COLO668 (cell line): ENCODE measurements at regions not wholly inside any gene's neighbourhood (a gene's known extent, or its start where the extent isn't known, plus 50 kb on each side); places are given as distances from the start of the nearest gene placed in this dataset.
A peak's percentile ranks its signal among the peaks of the same experiment; 100 is the strongest.
"Not testable (repeated sequence)": the region's sequence is repeated elsewhere in the genome, so short reads cannot be mapped to it uniquely, and the experiment has no call there.

Experiments used
- DNase-seq: peaks from one replicate; lab custom pipeline; 2025; ENCODE audit not compliant: unreplicated experiment; lab: John Stamatoyannopoulos, UW

DNA sequence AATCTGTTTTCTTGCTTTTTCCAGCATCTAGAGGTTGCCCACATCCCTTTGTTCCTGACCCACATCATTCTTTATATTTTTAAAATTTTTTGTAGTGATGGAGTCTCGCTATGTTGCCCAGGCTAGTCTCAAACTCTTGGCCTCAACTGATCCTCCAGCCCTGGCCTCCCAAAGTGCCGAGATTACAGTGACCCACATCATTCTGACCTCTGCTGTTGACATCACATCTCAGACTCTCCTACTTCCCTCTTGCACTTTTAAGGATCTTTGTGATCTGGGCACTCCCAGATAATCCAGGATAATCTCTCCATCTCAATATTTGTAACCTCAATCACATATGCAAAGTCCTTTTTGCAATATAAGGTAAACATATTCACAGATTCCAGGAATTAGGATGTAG is 266.6 kb downstream of the MEX3B start:
- DNase-seq: no peak

DNA sequence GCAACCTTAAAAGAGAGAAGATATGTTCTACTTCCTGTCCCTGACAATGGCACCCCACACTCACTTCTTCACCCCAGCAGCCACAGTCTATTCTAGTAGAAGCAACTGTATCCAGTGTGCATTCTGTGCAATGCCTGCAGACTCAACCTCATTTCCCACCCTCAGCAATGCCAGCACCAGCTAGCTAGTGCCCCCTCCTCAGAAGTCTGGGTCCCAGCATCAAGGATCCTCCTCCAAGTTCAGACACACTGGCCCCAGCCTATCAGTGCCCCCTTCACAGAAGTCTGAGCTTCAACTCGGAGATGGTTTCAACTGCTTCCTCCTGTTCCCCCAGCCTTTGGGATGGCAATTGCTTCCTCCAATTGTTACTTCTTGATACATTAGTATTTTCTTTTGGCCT is 268.3 kb downstream of the MEX3B start:
- no peak for DNase-seq

DNA sequence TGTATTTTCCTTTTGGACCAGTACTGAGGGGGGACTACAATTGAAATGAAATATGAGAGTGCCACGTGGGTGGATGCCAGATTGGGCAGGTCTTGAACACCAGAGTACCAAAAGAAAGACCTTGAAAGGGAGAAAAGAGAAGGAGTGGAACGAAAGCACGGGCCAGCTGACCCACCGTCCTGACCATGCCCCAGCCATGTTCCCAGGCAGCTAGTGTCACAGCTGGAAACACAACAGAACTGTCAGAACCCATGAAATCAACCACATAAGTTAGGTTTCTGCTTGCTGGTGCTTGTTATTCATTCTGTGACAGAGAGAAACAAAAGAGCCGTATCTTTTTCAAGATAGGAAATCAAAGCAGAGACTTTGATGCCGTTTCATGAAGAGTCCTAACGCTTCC is 268.8 kb downstream of the MEX3B start:
- DNase-seq: no peak

DNA sequence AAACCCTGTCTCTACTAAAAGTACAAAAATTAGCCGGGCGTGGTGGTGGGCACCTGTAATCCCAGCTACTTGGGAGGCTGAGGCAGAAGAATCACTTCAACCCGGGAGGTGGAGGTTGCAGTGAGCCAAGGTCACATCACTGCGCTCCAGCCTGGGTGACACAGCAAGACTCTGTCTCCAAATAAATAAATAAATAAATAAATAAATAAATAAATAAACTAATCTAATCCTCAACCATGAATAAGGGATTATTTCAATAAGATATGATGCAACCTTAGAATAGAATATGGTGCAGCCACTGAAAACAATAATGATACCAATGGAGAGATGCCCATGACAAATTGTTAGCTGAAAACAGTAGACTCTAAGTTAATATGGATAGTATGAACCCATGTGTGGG is 270.0 kb downstream of the MEX3B start:
- DNase-seq: not testable (repeated sequence)

DNA sequence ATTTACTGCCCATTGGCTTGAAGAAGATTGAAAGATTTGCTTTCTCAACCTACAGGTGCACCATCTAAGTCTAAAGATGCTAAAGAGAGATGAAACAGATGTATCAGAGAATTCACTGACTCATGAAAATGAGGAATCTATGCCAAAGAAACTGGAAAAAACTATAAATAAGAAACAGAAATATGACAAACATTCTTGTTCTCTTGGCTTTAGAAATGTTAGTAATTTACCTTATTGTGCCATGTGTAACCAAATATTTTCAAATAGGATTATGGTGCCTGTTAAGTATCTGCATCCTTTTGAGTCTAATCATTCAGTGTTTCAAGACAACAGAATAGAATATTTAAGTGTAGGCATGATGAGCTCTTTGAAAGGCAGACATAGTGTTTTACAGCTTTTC is 271.5 kb downstream of the MEX3B start:
- DNase-seq: no peak

DNA sequence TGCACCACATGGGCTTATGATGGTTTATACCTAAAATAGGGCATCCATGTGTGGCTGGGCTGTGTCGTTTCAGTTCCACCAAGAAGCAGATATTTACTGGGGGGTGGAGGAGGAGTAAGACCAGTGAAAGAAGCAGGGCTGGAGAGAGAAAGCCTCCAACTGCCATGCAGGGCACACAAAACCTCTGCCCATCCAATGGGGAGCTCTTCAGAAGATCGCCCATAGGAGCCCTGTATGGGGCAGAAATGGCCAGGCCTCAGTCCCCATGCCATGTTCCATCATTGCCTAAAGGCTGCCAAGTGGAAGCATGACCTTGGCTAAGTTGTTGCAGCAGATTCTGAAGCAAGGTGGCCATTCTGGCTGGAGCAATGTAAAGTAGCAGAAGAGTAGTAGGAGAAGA is 277.0 kb downstream of the MEX3B start:
- DNase-seq: no peak

DNA sequence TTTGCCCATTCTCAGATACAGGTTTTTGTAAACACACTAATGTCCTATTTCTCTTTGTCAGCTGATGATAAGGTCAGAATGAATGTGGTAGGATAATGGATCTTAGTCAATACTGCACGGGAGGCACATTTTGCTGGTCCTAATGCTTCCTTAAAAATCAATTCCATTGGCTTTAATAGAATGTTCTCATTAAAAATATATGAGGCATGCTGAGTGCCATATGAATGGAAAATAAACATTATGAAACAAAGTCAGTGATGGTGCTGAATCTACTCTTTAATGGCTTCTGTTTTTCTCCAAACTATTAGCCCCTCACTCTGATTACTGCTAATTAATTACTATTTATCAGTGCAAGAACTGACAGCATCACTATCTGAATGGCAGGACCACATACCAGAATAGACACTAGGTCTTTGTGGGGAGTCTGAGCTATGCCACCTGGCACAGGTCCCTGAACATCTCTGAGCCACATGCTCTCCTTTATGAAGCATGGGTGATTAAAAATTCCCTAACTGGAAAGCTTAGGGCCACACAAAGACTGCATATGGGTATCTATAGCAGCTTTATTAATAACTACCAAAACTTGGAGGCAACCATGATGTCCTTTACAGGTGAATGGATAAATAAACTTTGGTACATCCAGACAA is 278.9 kb downstream of the MEX3B start:
- no peak for DNase-seq

DNA sequence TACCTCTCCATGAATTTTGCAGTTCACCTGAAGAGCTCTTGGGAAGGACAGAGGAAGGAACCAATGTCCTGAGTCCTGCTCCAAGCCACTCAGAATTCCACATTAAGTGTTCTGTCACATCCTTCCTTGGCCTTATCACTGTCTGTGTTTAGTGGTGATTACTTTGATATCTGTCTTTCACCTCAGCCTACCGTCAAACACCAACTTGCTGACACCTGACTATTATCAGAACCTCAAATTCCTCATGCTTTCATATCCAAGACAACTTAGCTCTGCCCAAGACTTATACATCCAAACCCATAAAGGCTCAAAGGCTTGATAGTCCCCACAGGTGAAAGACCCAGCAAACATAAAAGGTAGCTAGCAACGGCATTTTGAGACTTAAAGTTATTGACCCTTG is 280.0 kb downstream of the MEX3B start:
- DNase-seq: no peak

DNA sequence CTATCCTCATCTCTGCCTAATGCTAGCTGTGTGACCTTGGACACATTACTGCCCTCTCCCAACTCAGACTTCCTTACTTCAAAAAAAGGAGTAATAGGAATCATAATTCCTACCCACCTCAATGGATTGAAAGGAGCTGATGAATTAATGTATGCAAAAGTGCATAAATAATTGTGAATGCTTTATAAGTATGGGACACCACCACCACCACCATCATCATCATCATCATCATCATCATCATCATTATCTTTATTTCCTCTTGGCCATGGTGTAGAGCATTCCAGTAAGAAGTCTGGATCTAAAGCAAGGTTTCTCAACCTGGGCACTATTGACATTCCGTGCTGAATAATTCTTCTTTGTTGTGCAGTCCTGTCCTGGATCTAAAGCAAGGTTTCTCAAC is 282.5 kb downstream of the MEX3B start:
- DNase-seq: no peak

DNA sequence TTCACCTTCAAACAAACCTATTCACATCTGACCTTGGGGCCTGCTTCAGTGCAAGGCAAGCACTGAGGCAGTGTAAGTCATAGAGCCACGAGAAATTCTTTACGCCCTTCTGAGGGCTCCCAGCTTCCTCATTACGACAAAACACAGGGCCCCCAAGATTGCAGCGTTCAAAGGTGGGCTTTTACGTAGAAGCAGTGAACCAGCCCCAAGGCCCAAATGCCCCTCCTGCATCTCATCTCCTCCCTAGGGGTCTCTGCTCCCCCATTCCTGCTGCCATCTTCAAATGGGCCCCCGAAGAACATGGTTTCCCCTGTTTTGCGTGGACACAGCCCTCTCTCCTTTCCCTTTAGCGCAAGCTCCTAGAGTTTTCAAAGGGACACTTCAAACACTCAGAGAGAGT is 285.1 kb downstream of the MEX3B start:
- no peak for DNase-seq

DNA sequence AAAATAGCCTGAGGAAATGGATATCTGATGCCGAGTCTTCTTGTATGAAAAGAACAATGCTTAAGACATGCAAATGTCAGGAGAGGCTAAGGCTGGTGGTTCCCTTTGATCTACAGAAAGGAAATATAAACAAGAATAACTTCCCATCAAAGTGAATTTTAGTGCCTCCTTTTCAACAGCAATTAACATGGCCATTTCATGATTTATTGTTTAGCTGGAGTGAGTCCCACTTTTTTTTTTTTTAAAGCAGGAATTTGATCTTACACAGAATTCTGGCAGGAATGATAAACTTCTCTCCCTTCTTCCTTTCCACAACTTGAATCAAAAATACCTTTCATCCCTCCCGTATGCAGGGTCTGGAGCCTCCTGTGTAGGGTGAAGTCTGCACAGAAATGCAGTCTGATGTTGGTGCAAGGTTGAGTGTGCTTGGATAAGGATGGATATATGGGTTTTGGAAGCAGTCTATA is 287.0 kb downstream of the MEX3B start:
- DNase-seq: no peak

DNA sequence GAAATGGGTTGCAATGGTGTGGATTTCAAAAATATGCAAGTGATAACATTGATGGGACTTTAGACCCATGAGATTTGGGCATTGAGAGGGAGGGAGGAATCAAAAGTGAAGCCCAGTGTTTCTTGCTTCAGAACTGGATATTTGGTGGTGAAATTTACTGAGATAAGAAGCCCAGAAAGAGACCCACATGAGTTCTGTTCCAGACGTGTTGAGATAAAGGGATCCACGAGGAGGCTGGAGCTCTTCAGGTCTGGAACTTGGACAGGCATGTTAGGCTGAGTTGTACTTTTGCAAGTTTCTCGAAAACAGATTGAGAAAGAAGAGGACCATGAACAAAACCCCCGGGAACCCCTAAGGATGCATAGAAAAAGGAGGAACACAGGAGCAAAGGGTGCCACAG is 290.2 kb downstream of the MEX3B start:
- DNase-seq: no peak

DNA sequence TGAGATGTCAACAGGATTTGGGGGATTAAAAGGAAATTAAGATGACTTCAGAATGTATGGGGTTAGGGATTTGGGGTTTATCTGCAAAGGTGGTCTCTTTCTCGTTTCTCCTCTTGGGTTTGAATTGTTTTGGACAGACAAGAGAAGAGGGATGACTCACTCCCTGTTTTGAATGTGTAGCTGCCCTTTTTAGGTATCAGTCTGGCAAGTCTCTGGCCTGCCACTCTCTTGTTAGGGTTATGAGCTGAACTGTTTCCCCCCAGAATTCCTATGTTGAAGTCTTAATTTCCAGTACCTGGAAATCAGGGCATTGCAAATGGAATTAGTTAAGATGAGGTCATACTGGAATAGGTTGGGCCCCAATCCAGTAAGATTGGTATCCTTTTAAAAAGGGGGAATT is 291.7 kb downstream of the MEX3B start:
- DNase-seq: no peak

DNA sequence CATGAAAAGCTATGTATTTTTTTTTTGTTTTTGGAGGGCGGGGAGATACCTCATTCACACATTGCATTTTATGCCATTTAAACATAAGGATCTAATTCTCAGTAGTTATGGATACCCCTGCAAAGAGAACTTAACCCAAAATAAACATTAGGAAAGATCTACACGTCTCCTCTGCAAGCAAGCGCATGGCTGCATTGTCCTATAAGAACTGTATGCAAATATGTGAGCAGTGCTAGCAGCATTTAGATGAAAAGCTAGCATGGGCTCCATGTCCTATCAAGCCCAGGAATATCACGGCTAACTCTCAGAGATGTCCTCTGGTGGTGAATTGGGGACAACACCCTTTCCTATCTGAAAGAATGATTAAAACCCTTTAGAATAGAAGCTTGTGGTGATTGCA is 292.8 kb downstream of the MEX3B start:
- peak; percentile 34 for DNase-seq

DNA sequence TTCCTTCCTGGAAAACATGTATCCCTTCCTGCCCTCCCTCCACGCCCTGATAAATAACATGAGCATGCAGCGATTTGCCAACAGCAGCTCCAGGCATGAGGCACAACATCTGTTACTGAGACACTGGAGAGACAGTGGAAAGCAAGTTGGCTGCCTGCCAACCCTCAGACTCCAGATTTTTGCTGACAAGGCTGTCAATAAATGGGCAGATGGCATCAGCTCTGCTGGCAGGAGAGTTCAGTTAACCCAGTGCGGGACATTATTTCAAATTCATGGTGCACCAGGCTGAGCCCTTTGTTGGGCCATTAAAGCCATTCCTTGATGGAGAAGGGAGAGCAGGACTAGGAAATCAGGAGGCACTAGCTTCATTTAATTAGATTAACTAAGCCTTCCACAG is 293.3 kb downstream of the MEX3B start:
- DNase-seq: peak; percentile 96

DNA sequence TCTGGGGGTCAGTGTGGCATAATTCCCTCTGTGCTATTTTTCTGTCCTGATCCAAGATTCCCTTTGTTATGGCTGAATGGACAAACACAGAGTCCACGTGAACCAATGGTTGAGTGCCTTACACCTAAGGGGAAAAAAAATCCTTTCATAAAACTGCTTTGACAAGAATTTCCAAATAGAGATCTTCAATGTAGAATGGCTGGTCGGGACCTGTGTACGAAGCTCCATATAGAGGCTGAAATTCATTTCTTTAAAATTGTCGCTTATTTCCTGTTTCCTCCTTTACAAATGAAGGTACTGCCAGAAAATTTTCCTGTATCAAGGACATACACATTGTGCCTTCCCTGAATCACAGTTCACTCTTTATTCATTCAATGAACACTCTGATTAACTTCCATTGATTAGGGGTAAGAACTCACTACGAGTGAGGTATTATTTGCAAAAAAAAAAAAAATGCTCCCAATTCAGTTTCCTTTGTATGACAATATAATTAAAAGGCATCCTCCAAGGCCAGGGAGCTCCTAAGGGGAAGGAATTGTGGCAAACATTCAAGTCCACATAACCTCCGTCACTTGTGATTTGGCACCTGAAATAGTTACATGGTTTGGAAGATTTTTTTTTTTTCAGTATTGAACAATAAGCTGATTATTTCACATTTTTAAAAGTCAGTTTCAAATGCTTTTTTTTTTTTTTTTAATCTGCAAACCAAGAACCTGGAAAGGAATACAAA is 293.8 kb downstream of the MEX3B start:
- DNase-seq: no peak

DNA sequence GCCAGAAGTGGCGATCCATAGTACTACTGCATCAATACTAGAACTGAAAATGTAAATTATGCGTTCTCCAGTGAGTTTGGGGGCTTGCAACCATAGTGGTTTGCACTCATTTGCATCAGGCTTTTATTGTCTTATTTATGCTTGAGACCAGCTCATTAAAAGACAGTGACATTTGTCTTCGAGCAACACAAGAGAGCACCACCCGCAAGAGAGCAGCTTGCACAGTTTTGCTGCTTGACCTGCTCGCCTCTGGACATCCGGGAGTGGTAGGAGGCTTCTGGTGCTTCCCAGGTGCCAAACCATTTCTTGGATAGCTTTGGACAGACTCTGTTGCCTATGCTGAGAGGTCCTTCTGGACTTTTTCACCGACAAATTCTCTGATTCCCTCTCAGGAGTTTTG is 294.6 kb downstream of the MEX3B start:
- no peak for DNase-seq

DNA sequence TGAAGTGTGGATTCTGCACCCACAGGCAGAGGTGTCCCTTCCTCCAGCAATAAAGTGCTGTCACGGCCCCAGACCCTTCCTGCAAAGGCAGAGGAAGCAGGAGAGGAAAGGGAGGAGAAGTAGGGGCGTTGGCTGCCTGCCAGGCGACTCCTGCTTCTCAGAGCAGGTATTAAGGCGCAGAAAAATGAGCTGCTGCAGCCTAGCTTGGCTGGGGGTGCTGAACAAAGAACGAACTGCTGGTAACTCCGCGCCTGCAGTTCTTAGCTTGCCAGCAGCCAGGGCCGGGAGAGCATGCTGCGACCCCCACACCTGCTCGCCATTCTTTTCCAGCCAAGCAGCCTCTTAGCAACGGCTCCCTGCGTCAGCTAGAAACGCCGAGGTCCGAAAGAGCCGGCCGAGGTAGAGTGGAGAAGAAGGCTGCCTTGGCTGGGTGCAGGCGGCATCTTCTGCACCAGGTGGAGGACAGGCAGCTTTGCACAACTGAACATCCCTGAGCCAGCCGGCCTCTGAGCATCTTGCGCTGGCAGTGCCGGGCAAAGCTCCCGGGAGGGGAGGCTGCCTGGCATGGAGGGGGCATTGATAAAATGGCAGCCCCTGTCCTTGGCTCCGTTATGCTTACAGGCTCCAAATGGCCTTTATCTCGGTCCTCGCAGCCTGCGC is 296.0 kb downstream of the MEX3B start:
- peak; percentile 17 for DNase-seq

DNA sequence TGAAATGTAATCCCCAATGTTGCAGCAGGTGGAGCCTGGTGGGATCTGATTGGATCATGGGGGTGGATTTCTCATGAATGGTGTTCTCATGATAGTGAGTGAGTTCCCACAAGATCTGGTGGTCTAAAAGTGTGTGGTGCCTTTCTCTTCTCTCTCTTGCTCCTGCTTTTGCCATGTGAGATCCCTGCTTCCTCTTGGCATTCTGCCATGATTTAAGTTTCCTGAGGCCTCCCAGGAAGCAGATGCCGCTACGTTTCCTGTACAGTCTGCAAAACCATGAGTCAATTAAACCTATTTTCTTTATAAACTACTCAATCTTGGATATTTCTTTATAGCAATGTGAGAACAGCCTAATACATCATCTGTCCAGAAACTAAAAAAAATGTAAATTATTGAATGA is 298.3 kb downstream of the MEX3B start:
- no peak for DNase-seq

DNA sequence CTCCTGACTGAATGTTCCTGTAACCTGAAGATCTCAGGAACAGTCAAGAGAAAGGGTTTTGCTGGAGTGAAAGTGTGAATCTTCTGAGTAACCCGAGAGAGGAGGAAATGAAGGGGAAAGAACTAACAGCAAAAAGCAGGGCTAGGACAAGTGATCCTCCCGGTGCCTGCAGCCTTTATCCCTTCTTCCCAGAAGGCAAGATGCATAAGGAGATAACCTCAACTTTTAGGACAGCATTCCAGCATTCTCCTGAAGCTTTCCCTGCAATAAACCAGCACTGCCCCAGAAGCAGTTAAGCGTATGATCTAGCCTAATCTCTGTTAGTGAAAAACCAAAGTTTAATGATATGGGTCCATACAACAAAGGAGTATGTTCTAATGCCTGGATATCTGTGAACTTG is 298.8 kb downstream of the MEX3B start:
- no peak for DNase-seq

DNA sequence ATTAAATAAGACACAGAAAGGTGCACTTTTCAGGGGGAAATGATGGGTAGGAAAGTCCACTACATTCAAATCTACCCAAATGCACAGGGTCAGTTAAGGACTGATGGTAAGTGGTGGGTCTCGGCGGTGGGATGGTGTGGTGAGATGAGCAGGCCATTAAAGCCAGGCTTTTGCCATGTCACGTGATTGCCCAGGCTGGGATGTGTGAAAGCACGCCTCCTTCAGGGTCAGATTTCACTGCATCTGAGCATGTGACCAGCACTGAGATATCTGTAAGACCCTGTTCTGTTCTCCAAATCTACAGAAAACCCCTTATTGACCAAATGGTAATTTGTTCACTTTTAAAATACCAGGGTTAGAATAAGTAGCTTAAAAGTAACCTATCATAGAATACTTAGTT is 301.5 kb downstream of the MEX3B start:
- no peak for DNase-seq

DNA sequence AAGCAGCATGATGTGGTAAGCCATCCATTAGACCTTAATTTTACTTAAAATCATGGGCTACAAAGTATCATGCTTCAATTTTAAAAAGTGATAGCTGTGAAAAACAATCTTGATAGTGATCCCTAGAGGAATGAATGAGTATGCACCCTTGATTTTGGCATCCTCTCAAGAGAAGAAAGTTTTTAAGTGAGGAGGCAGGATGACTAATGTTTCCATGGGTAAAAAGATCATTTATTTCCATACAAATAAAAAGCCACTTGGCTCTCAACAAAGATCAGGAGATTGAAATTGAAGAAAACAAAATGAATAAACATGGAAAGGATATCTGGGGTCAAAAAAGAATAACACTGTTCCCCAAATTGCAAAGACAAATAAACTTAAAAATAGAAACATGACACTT is 305.4 kb downstream of the MEX3B start:
- DNase-seq: no peak
